ENCODE measurements at regions not wholly inside any gene's neighbourhood (a gene's known extent, or its start where the extent isn't known, plus 50 kb on each side); places are given as distances from the start of the nearest gene placed in this dataset.

GRCh38 chr1:244161236-244161510 lies 110.1 kb downstream of the ZBTB18 start:
- peaks cover 30% of the 10 kb centered on the region for H3K4me1 ChIP-seq (ENCODE audit: insufficient read depth, poor library complexity, severe bottlenecking)
- no peak overlapping the region for H3K27ac ChIP-seq (ENCODE audit: poor library complexity, severe bottlenecking)
- no peaks in the 10 kb centered on the region for H3K36me3 ChIP-seq (ENCODE audit: low read depth)
- DNase-seq (ENCODE audit: low spot score) (no peak), ATAC-seq (ENCODE audit: low read depth) (no peak)
- TF ChIP-seq CTCF (IDR thresholded peaks at IDR 0.05; ENCODE audit: poor library complexity, severe bottlenecking), result no peak
- no peaks in the 10 kb centered on the region for H3K9me3 ChIP-seq (ENCODE audit: severe bottlenecking)
- H3K4me3 ChIP-seq (ENCODE audit: severe bottlenecking), result no peak overlapping the region
- no peaks in the 10 kb centered on the region for H3K27me3 ChIP-seq (ENCODE audit: insufficient read depth, poor library complexity, severe bottlenecking)

- no peaks in the 10 kb centered on the region for H3K36me3 ChIP-seq (ENCODE audit: low read depth)
- DNase-seq (ENCODE audit: low spot score), result no peak
These were observed 111.9 kb downstream of the ZBTB18 start for GRCh38 chr1:244162786-244163530.

GRCh38 chr1:244163861-244164510 lies 112.9 kb downstream of the ZBTB18 start:
- peaks cover 30% of the 10 kb centered on the region for H3K4me1 ChIP-seq (ENCODE audit: insufficient read depth, poor library complexity, severe bottlenecking)
- peak overlapping the region; percentile 98 for H3K27ac ChIP-seq (ENCODE audit: poor library complexity, severe bottlenecking)
- DNase-seq (ENCODE audit: low spot score), result peak; percentile 65
- no peak for TF ChIP-seq CTCF (IDR thresholded peaks at IDR 0.05; ENCODE audit: poor library complexity, severe bottlenecking)
- H3K9me3 ChIP-seq (ENCODE audit: severe bottlenecking), result no peaks in the 10 kb centered on the region
- H3K27me3 ChIP-seq (ENCODE audit: insufficient read depth, poor library complexity, severe bottlenecking), result no peaks in the 10 kb centered on the region
- no peak overlapping the region for H3K4me3 ChIP-seq (ENCODE audit: severe bottlenecking)
- ATAC-seq (ENCODE audit: low read depth), result peak; percentile 96
- no peaks in the 10 kb centered on the region for H3K36me3 ChIP-seq (ENCODE audit: low read depth)

More at GRCh38 chr1:244162786-244163530, 111.9 kb downstream of the ZBTB18 start:
- Histone ChIP-seq H3K4me1 (ENCODE audit: insufficient read depth, poor library complexity, severe bottlenecking) (peaks cover 30% of the 10 kb centered on the region), H3K9me3 (ENCODE audit: severe bottlenecking) (no peaks in the 10 kb centered on the region), H3K27ac (ENCODE audit: poor library complexity, severe bottlenecking) (peak overlapping the region; percentile 98), H3K4me3 (ENCODE audit: severe bottlenecking) (no peak overlapping the region), H3K27me3 (ENCODE audit: insufficient read depth, poor library complexity, severe bottlenecking) (no peaks in the 10 kb centered on the region)
- TF ChIP-seq CTCF (IDR thresholded peaks at IDR 0.05; ENCODE audit: poor library complexity, severe bottlenecking), result no peak
- ATAC-seq (ENCODE audit: low read depth), result no peak

- ATAC-seq (ENCODE audit: low read depth) (no peak), DNase-seq (ENCODE audit: low spot score) (no peak)
- TF ChIP-seq CTCF (IDR thresholded peaks at IDR 0.05; ENCODE audit: poor library complexity, severe bottlenecking), result no peak
- H3K36me3 ChIP-seq (ENCODE audit: low read depth), result no peaks in the 10 kb centered on the region
- peaks cover 30% of the 10 kb centered on the region for H3K4me1 ChIP-seq (ENCODE audit: insufficient read depth, poor library complexity, severe bottlenecking)
- no peaks in the 10 kb centered on the region for H3K9me3 ChIP-seq (ENCODE audit: severe bottlenecking)
- H3K4me3 ChIP-seq (ENCODE audit: severe bottlenecking), result no peak overlapping the region
- H3K27me3 ChIP-seq (ENCODE audit: insufficient read depth, poor library complexity, severe bottlenecking), result no peaks in the 10 kb centered on the region
- H3K27ac ChIP-seq (ENCODE audit: poor library complexity, severe bottlenecking), result peak overlapping the region; percentile 98
These were observed 113.4 kb downstream of the ZBTB18 start for GRCh38 chr1:244164511-244164890.

- Histone ChIP-seq H3K27me3 (ENCODE audit: insufficient read depth, poor library complexity, severe bottlenecking) (no peaks in the 10 kb centered on the region), H3K4me1 (ENCODE audit: insufficient read depth, poor library complexity, severe bottlenecking) (peaks cover 30% of the 10 kb centered on the region), H3K9me3 (ENCODE audit: severe bottlenecking) (no peaks in the 10 kb centered on the region), H3K27ac (ENCODE audit: poor library complexity, severe bottlenecking) (peak overlapping the region; percentile 98), H3K4me3 (ENCODE audit: severe bottlenecking) (no peak overlapping the region), H3K36me3 (ENCODE audit: low read depth) (no peaks in the 10 kb centered on the region)
- TF ChIP-seq CTCF (IDR thresholded peaks at IDR 0.05; ENCODE audit: poor library complexity, severe bottlenecking), result no peak
- no peak for DNase-seq (ENCODE audit: low spot score)
- no peak for ATAC-seq (ENCODE audit: low read depth)
These were observed 113.9 kb downstream of the ZBTB18 start for GRCh38 chr1:244165021-244165420.

All from RWPE2 (cell line).